ENCODE measurements at regions not wholly inside any gene's neighbourhood (a gene's known extent, or its start where the extent isn't known, plus 50 kb on each side); places are given as distances from the start of the nearest gene placed in this dataset.

DNA sequence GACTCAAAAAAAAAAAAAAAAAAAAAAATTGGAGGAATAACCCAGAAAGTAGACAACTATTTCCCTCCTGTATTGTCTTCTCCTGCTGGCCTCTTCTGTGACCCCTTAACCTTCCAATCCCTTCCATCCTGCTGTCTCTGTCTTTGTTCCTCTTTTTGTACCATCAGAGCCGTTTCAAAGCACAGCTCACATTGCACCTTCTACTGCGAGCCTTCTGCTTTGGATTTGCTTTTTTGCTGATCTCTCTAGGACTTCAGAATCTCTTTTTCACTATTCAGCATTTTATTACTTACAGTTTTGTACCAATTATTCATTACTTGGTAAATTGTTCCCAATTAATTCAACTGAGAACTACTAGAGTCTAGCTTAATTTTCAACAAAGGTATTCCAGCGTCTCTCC, 284.0 kb upstream of the TBL1XR1 start:
- TF ChIP-seq CTCF (IDR thresholded peaks at IDR 0.05; ENCODE audit: extremely low read depth in 1 of 2, insufficient read depth in 1 of 2, low read depth in 1 of 2, low read length in 2 of 2) (no peak), POLR2A (IDR thresholded peaks at IDR 0.05; ENCODE audit: low read depth, low read length) (no peak), EZH2 (IDR thresholded peaks at IDR 0.05; ENCODE audit: borderline replicate concordance, low read depth, low read length, severe bottlenecking) (no peak)
